Colonic mucosa (tissue), 4 donors: ENCODE measurements at regions not wholly inside any gene's neighbourhood (a gene's known extent, or its start where the extent isn't known, plus 50 kb on each side); places are given as distances from the start of the nearest gene placed in this dataset.

ENCODE experiments used
- DNase-seq: peaks from one replicate; pipeline ENCODE4 v3.0.0-alpha.2; 2020
- H3K27ac ChIP-seq: fragments of 200-600 bp; one replicate; pipeline ENCODE4 v1.8.0; 2021
- H3K27me3 ChIP-seq: fragments of 200-600 bp; one replicate; pipeline ENCODE4 v1.8.0; 2021
- H3K36me3 ChIP-seq: fragments of 200-600 bp; one replicate; pipeline ENCODE4 v1.8.0; 2021
- H3K4me1 ChIP-seq: fragments of 200-600 bp; one replicate; pipeline ENCODE4 v1.8.0; 2021; ENCODE audit warnings: mild to moderate bottlenecking
- H3K4me3 ChIP-seq: fragments of 200-600 bp; one replicate; pipeline ENCODE4 v1.8.0; 2021
- H3K9ac ChIP-seq, 2 donors: one replicate each; pipeline ENCODE4 v1.7.0; 2013; ENCODE audit warnings: control low read depth in 2 of 2, low read depth in 2 of 2, low read length in 2 of 2
- H3K9me3 ChIP-seq: fragments of 200-600 bp; one replicate; pipeline ENCODE4 v1.8.0; 2021
- CTCF ChIP-seq: fragments of 200-600 bp; IDR thresholded peaks from one replicate; pipeline ENCODE4 v1.8.0; 2022; ENCODE audit warnings: antibody characterized with exemption, mild to moderate bottlenecking
- intact Hi-C: fragments of 100-400 bp; cut with DNase I; formaldehyde crosslinking; loops from one replicate; pipeline ENCODE4 v1.14.1; 2022
- donor health status: healthy.
- donor health status: DM: no; HTN: no; CAD: no.
- donor health status: DM: no; HTN: no; CAD: no.

- no peak overlapping the region for H3K9ac ChIP-seq
- no peaks in the 10 kb centered on the region for H3K27me3 ChIP-seq
- no peaks in the 10 kb centered on the region for H3K9me3 ChIP-seq
- H3K27ac ChIP-seq = no peak overlapping the region
- H3K4me1 ChIP-seq = no peaks in the 10 kb centered on the region
- DNase-seq = no peak
- intact Hi-C loops = no loop called here
- no peaks in the 10 kb centered on the region for H3K36me3 ChIP-seq
- H3K4me3 ChIP-seq = no peak overlapping the region
- TF ChIP-seq CTCF = no peak
These were observed 111.5 kb upstream of the GLI2 start for GRCh38 chr2:120624061-120624737.

- no peaks in the 10 kb centered on the region for H3K36me3 ChIP-seq
- H3K4me3 ChIP-seq = no peak overlapping the region
- no peak for DNase-seq
- TF ChIP-seq CTCF = no peak
- no peaks in the 10 kb centered on the region for H3K27me3 ChIP-seq
- intact Hi-C loops = no loop called here
- no peaks in the 10 kb centered on the region for H3K9me3 ChIP-seq
- H3K27ac ChIP-seq = no peak overlapping the region
- H3K4me1 ChIP-seq = no peaks in the 10 kb centered on the region
- H3K9ac ChIP-seq = no peak overlapping the region
These were observed 110.8 kb upstream of the GLI2 start for GRCh38 chr2:120624738-120625446.

GRCh38 chr2:120625865-120626560 lies 109.7 kb upstream of the GLI2 start:
- H3K27me3 ChIP-seq = no peaks in the 10 kb centered on the region
- no peak for DNase-seq
- H3K27ac ChIP-seq = no peak overlapping the region
- no peak for TF ChIP-seq CTCF
- H3K36me3 ChIP-seq = no peaks in the 10 kb centered on the region
- no peaks in the 10 kb centered on the region for H3K9me3 ChIP-seq
- H3K4me3 ChIP-seq = no peak overlapping the region
- intact Hi-C loops = no loop called here
- no peaks in the 10 kb centered on the region for H3K4me1 ChIP-seq
- no peak overlapping the region for H3K9ac ChIP-seq

GRCh38 chr2:120626566-120626965 lies 109.1 kb upstream of the GLI2 start:
- DNase-seq = no peak
- H3K27ac ChIP-seq = no peak overlapping the region

GRCh38 chr2:120628248-120628647 lies 107.4 kb upstream of the GLI2 start:
- Histone ChIP-seq H3K4me3 (no peak overlapping the region), H3K27ac (no peak overlapping the region)

More at GRCh38 chr2:120626566-120626965, 109.1 kb upstream of the GLI2 start:
- Histone ChIP-seq H3K27me3 (no peaks in the 10 kb centered on the region), H3K36me3 (no peaks in the 10 kb centered on the region), H3K9ac (no peak overlapping the region), H3K9me3 (no peaks in the 10 kb centered on the region), H3K4me1 (no peaks in the 10 kb centered on the region), H3K4me3 (no peak overlapping the region)
- intact Hi-C loops = no loop called here
- no peak for TF ChIP-seq CTCF

More at GRCh38 chr2:120628248-120628647, 107.4 kb upstream of the GLI2 start:
- Histone ChIP-seq H3K36me3 (no peaks in the 10 kb centered on the region), H3K27me3 (no peaks in the 10 kb centered on the region), H3K4me1 (no peaks in the 10 kb centered on the region), H3K9me3 (no peaks in the 10 kb centered on the region), H3K9ac (no peak overlapping the region)
- intact Hi-C loops = no loop called here
- no peak for DNase-seq
- no peak for TF ChIP-seq CTCF
